CD14-positive monocyte (primary cell): ENCODE measurements at regions not wholly inside any gene's neighbourhood (a gene's known extent, or its start where the extent isn't known, plus 50 kb on each side); places are given as distances from the start of the nearest gene placed in this dataset.

Experiments used
- DNase-seq, 3 donors: peaks; one replicate each; pipeline ENCODE4 v3.0.0-alpha.2; 2011 to 2022
- H2AFZ ChIP-seq: 2 replicates; pipeline ENCODE4 v1.6.0; 2012; ENCODE audit warnings: mild to moderate bottlenecking, low read depth, low read length, inconsistent platforms; ENCODE audit not compliant: insufficient read depth, poor library complexity, severe bottlenecking
- H3K27ac ChIP-seq, 2 donors: 1 replicate in 1 of 2; 2 replicates in 1 of 2; pipeline ENCODE4 v1.5.1; 2012 to 2013; ENCODE audit warnings: low read length in 2 of 2, control low read depth in 1 of 2, inconsistent platforms in 1 of 2, low read depth in 1 of 2, mild to moderate bottlenecking in 1 of 2
- H3K27me3 ChIP-seq, 2 donors: one replicate each; pipeline versions ENCODE4 v1.6.0 to v1.6.1; 2011 to 2013; ENCODE audit warnings: low read length in 2 of 2; ENCODE audit not compliant: control insufficient read depth in 2 of 2, insufficient read depth in 2 of 2
- H3K36me3 ChIP-seq, 2 donors: replicated peaks in 1 of 2; 1 replicate in 1 of 2; 2 replicates in 1 of 2; pipeline versions ENCODE4 v1.5.1 to v1.6.1; 2012 to 2013; ENCODE audit warnings: low read length in 2 of 2, control low read depth in 1 of 2, inconsistent platforms in 1 of 2, mild to moderate bottlenecking in 1 of 2; ENCODE audit not compliant: insufficient read depth in 2 of 2, control insufficient read depth in 1 of 2
- H3K4me1 ChIP-seq, 2 donors: 1 replicate in 1 of 2; 2 replicates in 1 of 2; pipeline versions ENCODE4 v1.5.1 to v1.6.1; 2012 to 2013; ENCODE audit warnings: low read length in 2 of 2, control low read depth in 1 of 2, inconsistent platforms in 1 of 2, mild to moderate bottlenecking in 1 of 2, moderate library complexity in 1 of 2; ENCODE audit not compliant: insufficient read depth in 2 of 2, control insufficient read depth in 1 of 2
- H3K4me2 ChIP-seq: replicated peaks from 2 replicates; pipeline ENCODE3; 2012; ENCODE audit warnings: low read length, moderate library complexity, mild to moderate bottlenecking; ENCODE audit not compliant: poor library complexity, severe bottlenecking; ENCODE audit errors: extremely low read depth
- H3K4me3 ChIP-seq, 3 experiments: fragments of 200-600 bp in 1 of 3; sonication (generic) in 1 of 3; replicated peaks in 1 of 3; 1 replicate in 2 of 3; 2 replicates in 1 of 3; pipeline ENCODE4 v1.5.1; 2011 to 2013; ENCODE audit warnings: low read length in 3 of 3, mild to moderate bottlenecking in 3 of 3, control low read depth in 2 of 3, low read depth in 2 of 3, inconsistent platforms in 1 of 3, moderate library complexity in 1 of 3
- H3K79me2 ChIP-seq: 2 replicates; pipeline ENCODE4 v1.6.0; 2012; ENCODE audit warnings: mild to moderate bottlenecking, control low read depth, inconsistent platforms, low read length, moderate library complexity; ENCODE audit not compliant: insufficient read depth
- H3K9ac ChIP-seq: 2 replicates; pipeline ENCODE4 v1.6.0; 2017; ENCODE audit warnings: low read length, mild to moderate bottlenecking; ENCODE audit not compliant: insufficient read depth, poor library complexity, severe bottlenecking
- H3K9me3 ChIP-seq, 2 donors: replicated peaks in 1 of 2; 1 replicate in 1 of 2; 2 replicates in 1 of 2; pipeline versions ENCODE4 v1.5.1 to v1.6.1; 2012 to 2013; ENCODE audit warnings: low read length in 2 of 2, control low read depth in 1 of 2; ENCODE audit not compliant: control insufficient read depth in 1 of 2, insufficient read depth in 1 of 2
- H4K20me1 ChIP-seq: 2 replicates; pipeline ENCODE4 v1.6.0; 2012; ENCODE audit warnings: mild to moderate bottlenecking, low read length, control low read depth, moderate library complexity; ENCODE audit not compliant: insufficient read depth
- H3K27ac Mint-ChIP-seq, 7 donors: one replicate each; pipeline ENCODE4 v1.8.0; 2020; ENCODE audit warnings: mild to moderate bottlenecking in 7 of 7, mixed read lengths in 7 of 7, moderate library complexity in 6 of 7, inconsistent platforms in 2 of 7
- H3K27me3 Mint-ChIP-seq, 3 donors: one replicate each; pipeline ENCODE4 v1.8.0; 2021 to 2022; ENCODE audit warnings: low read depth in 3 of 3, mild to moderate bottlenecking in 3 of 3, mixed read lengths in 3 of 3, moderate library complexity in 3 of 3, inconsistent platforms in 1 of 3
- H3K36me3 Mint-ChIP-seq, 2 donors: one replicate each; pipeline ENCODE4 v1.8.0; 2020; ENCODE audit warnings: mixed read lengths in 2 of 2, inconsistent platforms in 1 of 2, mild to moderate bottlenecking in 1 of 2
- H3K4me1 Mint-ChIP-seq: one replicate; pipeline ENCODE4 v1.8.0; 2020; ENCODE audit warnings: mild to moderate bottlenecking, mixed read lengths
- H3K4me3 Mint-ChIP-seq, 2 donors: one replicate each; pipeline ENCODE4 v1.8.0; 2020; ENCODE audit warnings: mild to moderate bottlenecking in 2 of 2, mixed read lengths in 2 of 2, moderate library complexity in 1 of 2
- H3K9me3 Mint-ChIP-seq, 7 donors: one replicate each; pipeline ENCODE4 v1.8.0; 2020 to 2022; ENCODE audit warnings: mixed read lengths in 7 of 7, mild to moderate bottlenecking in 6 of 7, moderate library complexity in 6 of 7, inconsistent platforms in 2 of 7
- CTCF ChIP-seq: fragments of 200-600 bp; IDR thresholded peaks from one replicate; pipeline ENCODE4 v1.8.0; 2022; ENCODE audit warnings: antibody characterized with exemption, mild to moderate bottlenecking
- WGBS: methylation state at CpG from one replicate; pipeline ENCODE4 v1.1.5; 2013; ENCODE audit warnings: missing lambda C conversion rate; ENCODE audit not compliant: insufficient coverage; 5-methylcytosine and 5-hydroxymethylcytosine counted together
- intact Hi-C, 2 donors: fragments of 100-400 bp; cut with micrococcal nuclease; formaldehyde crosslinking; loops; one replicate each; pipeline versions ENCODE4 v1.15.0 to v1.15.1; 2023

- intact Hi-C loops, result no loop called here
- no peak for TF ChIP-seq CTCF
- no peak overlapping the region for H3K4me3 ChIP-seq
- H3K36me3 ChIP-seq, result peaks cover 0 to 14% of the 10 kb centered on the region in 2 donors
- H3K9me3 Mint-ChIP-seq, result peaks cover 0 to 11% (median 4%) of the 10 kb centered on the region in 7 donors
- peaks cover 0 to 3% of the 10 kb centered on the region in 2 donors for H3K9me3 ChIP-seq
- H3K27me3 ChIP-seq, result no peaks in the 10 kb centered on the region
- H3K9ac ChIP-seq, result no peak overlapping the region
- no peak overlapping the region for H3K4me2 ChIP-seq
- no peaks in the 10 kb centered on the region for H3K27me3 Mint-ChIP-seq
- DNase-seq, result no peak
- H3K36me3 Mint-ChIP-seq, result peaks cover 13 to 15% of the 10 kb centered on the region in 2 donors
- no peaks in the 10 kb centered on the region for H3K4me1 ChIP-seq
- no peak overlapping the region for H3K4me3 Mint-ChIP-seq
- H4K20me1 ChIP-seq, result no peaks in the 10 kb centered on the region
- no peaks in the 10 kb centered on the region for H3K79me2 ChIP-seq
- no peak overlapping the region for H3K27ac ChIP-seq
- no peaks in the 10 kb centered on the region for H3K4me1 Mint-ChIP-seq
- no peak overlapping the region for H3K27ac Mint-ChIP-seq
- H2AFZ ChIP-seq, result no peak overlapping the region
- 100% methylated on average over 3 of the region's 5 CpGs for WGBS
These were observed 115.3 kb upstream of the GMDS start for GRCh38 chr6:2360716-2361115.

- WGBS, result no CpG with 5 or more reads among the region's 5 CpGs
- intact Hi-C loops, result no loop called here
- Histone ChIP-seq H3K79me2 (no peaks in the 10 kb centered on the region), H3K4me2 (no peak overlapping the region), H4K20me1 (no peaks in the 10 kb centered on the region), H3K9me3 (peaks cover 0 to 3% of the 10 kb centered on the region in 2 donors), H3K4me3 (no peak overlapping the region), H3K4me1 (no peaks in the 10 kb centered on the region), H3K27me3 (no peaks in the 10 kb centered on the region), H3K9ac (no peak overlapping the region), H2AFZ (no peak overlapping the region), H3K27ac (no peak overlapping the region), H3K36me3 (peaks cover 0 to 14% of the 10 kb centered on the region in 2 donors)
- H3K27ac Mint-ChIP-seq, result no peak overlapping the region
- H3K9me3 Mint-ChIP-seq, result peaks cover 0 to 11% (median 4%) of the 10 kb centered on the region in 7 donors
- no peaks in the 10 kb centered on the region for H3K4me1 Mint-ChIP-seq
- no peak for DNase-seq
- H3K4me3 Mint-ChIP-seq, result no peak overlapping the region
- H3K36me3 Mint-ChIP-seq, result peaks cover 13 to 15% of the 10 kb centered on the region in 2 donors
- H3K27me3 Mint-ChIP-seq, result no peaks in the 10 kb centered on the region
- TF ChIP-seq CTCF, result no peak
These were observed 114.7 kb upstream of the GMDS start for GRCh38 chr6:2360126-2360525.
